Endothelial cell of umbilical vein (primary cell): ENCODE measurements at regions not wholly inside any gene's neighbourhood (a gene's known extent, or its start where the extent isn't known, plus 50 kb on each side); places are given as distances from the start of the nearest gene placed in this dataset.

Experiments used
- BruUV-seq: library from RNA; stranded (reverse); fragments of 400-500 nt; replicated peaks from 2 replicates; lab custom pipeline; 2021; lab: Mats Ljungman, UMichigan
- CTCF ChIA-PET: fragments of 300-600, 350-600 bp; sonication (Branson Sonifier 250); formaldehyde crosslinking; loops from one replicate; lab custom pipeline; 2021; ENCODE audit warnings: antibody characterized with exemption, inconsistent platforms; lab: Charles Lee
- POLR2A ChIA-PET: fragments of 300-600, 350-600 bp; sonication (Branson Sonifier 250); formaldehyde crosslinking; loops from one replicate; lab custom pipeline; 2021; ENCODE audit warnings: antibody characterized with exemption, inconsistent platforms; lab: Charles Lee
- DNase-seq: peaks from one replicate; pipeline ENCODE4 v3.0.0-alpha.2; 2011; ENCODE audit warnings: low read depth, low spot score
- FAIRE-seq: peaks from 2 replicates; lab custom pipeline; 2011; peaks lifted over from hg19 to GRCh38; lab: Jason Lieb, UNC
- H2AFZ ChIP-seq: 2 replicates; pipeline ENCODE4 v1.6.0; 2012; ENCODE audit warnings: low read depth, low read length, control low read depth, inconsistent platforms
- H3K27ac ChIP-seq: 2 replicates; pipeline ENCODE4 v1.5.1; 2011; ENCODE audit warnings: low read depth, mild to moderate bottlenecking, control low read depth, low read length, moderate library complexity; ENCODE audit not compliant: insufficient read depth
- H3K27me3 ChIP-seq, 2 experiments: 2 replicates each; pipeline versions ENCODE4 v1.6.0 to v1.6.1; 2011; ENCODE audit warnings: low read length in 2 of 2, mixed read lengths in 1 of 2; ENCODE audit not compliant: control insufficient read depth in 2 of 2, insufficient read depth in 2 of 2
- H3K36me3 ChIP-seq, 2 experiments: 2 replicates in 1 of 2; 3 replicates in 1 of 2; pipeline ENCODE4 v1.5.1; 2011; ENCODE audit warnings: low read length in 2 of 2, mild to moderate bottlenecking in 1 of 2, moderate library complexity in 1 of 2; ENCODE audit not compliant: control insufficient read depth in 2 of 2, insufficient read depth in 2 of 2; ENCODE audit errors: extremely low read depth in 1 of 2
- H3K4me1 ChIP-seq: 3 replicates; pipeline ENCODE4 v1.5.1; 2011; ENCODE audit warnings: mild to moderate bottlenecking, low read length; ENCODE audit not compliant: control insufficient read depth, insufficient read depth; ENCODE audit errors: extremely low read depth
- H3K4me2 ChIP-seq: 2 replicates; pipeline ENCODE4 v1.6.1; 2011; ENCODE audit warnings: low read length, control low read depth, mixed read lengths; ENCODE audit not compliant: insufficient read depth
- H3K4me3 ChIP-seq, 3 experiments: fragments of 200-600 bp in 1 of 3; sonication (generic), shearing (Covaris generic) in 1 of 3; replicated peaks in 1 of 3; 2 replicates each; pipeline ENCODE4 v1.5.1; 2011 to 2016; ENCODE audit warnings: control low read depth in 3 of 3, low read length in 3 of 3, mild to moderate bottlenecking in 2 of 3, inconsistent platforms in 1 of 3, low read depth in 1 of 3, moderate library complexity in 1 of 3; ENCODE audit not compliant: insufficient read depth in 1 of 3
- H3K79me2 ChIP-seq: 2 replicates; pipeline ENCODE4 v1.6.0; 2012; ENCODE audit warnings: low read length, inconsistent platforms; ENCODE audit not compliant: control insufficient read depth, insufficient read depth
- H3K9ac ChIP-seq: replicated peaks from 2 replicates; pipeline ENCODE3; 2011; ENCODE audit warnings: low read length, control low read depth; ENCODE audit not compliant: insufficient read depth; ENCODE audit errors: extremely low read depth
- H3K9me1 ChIP-seq: replicated peaks from 3 replicates; pipeline ENCODE4 v1.6.0; 2011; ENCODE audit warnings: mild to moderate bottlenecking, low read length; ENCODE audit not compliant: control insufficient read depth, insufficient read depth; ENCODE audit errors: extremely low read depth
- H3K9me3 ChIP-seq: replicated peaks from 2 replicates; pipeline ENCODE4 v1.5.1; 2012; ENCODE audit warnings: low read length, inconsistent platforms; ENCODE audit not compliant: control insufficient read depth, insufficient read depth
- H4K20me1 ChIP-seq: replicated peaks from 2 replicates; pipeline ENCODE3; 2011; ENCODE audit warnings: mild to moderate bottlenecking, low read length; ENCODE audit not compliant: control insufficient read depth, insufficient read depth; ENCODE audit errors: extremely low read depth
- CTCF ChIP-seq, 2 donors: IDR thresholded peaks; 1 replicate in 1 of 2; 2 replicates in 1 of 2; pipeline ENCODE4 v1.5.1; 2011; ENCODE audit warnings: low read length in 2 of 2, mild to moderate bottlenecking in 2 of 2, moderate library complexity in 2 of 2, control low read depth in 1 of 2, inconsistent platforms in 1 of 2, low read depth in 1 of 2; ENCODE audit not compliant: insufficient read depth in 1 of 2; ENCODE audit errors: extremely low read depth in 1 of 2
- EZH2 ChIP-seq: IDR thresholded peaks from 2 replicates; pipeline ENCODE4 v1.6.1; 2012; ENCODE audit warnings: borderline replicate concordance, low read depth, mild to moderate bottlenecking, moderate library complexity, low read length, inconsistent platforms; ENCODE audit not compliant: severe bottlenecking
- FOS ChIP-seq: IDR thresholded peaks from 2 replicates; pipeline ENCODE4 v1.6.1; 2011; ENCODE audit warnings: mild to moderate bottlenecking, low read length, moderate library complexity, borderline replicate concordance; ENCODE audit not compliant: insufficient read depth
- GATA2 ChIP-seq: IDR thresholded peaks from 2 replicates; pipeline ENCODE4 v1.7.0; 2011; ENCODE audit warnings: low read depth, mild to moderate bottlenecking, moderate library complexity, mixed read lengths, low read length; ENCODE audit not compliant: insufficient read length, insufficient read depth
- JUN ChIP-seq: IDR thresholded peaks from 2 replicates; pipeline ENCODE4 v1.6.1; 2011; ENCODE audit warnings: borderline replicate concordance, low read depth; ENCODE audit not compliant: insufficient read length, insufficient read depth
- MAX ChIP-seq: IDR thresholded peaks from 2 replicates; pipeline ENCODE4 v1.6.1; 2011; ENCODE audit not compliant: insufficient read depth, insufficient read length
- MYC ChIP-seq: IDR thresholded peaks from one replicate; pipeline ENCODE4 v1.6.1; 2011; ENCODE audit warnings: mild to moderate bottlenecking, low read depth, low read length
- POLR2A ChIP-seq: IDR thresholded peaks from 2 replicates; pipeline ENCODE4 v1.6.1; 2012; ENCODE audit warnings: low read depth, mild to moderate bottlenecking, control low read depth, low read length
- POLR2AphosphoS5 ChIP-seq: IDR thresholded peaks from 2 replicates; pipeline ENCODE4 v1.6.1; 2012; ENCODE audit warnings: low read depth, mild to moderate bottlenecking, control low read depth, low read length, moderate library complexity; ENCODE audit not compliant: insufficient read depth
- dilution Hi-C: fragments of 300-500 bp; cut with MboI; formaldehyde crosslinking; loops from one replicate; pipeline ENCODE4 v1.15.0; 2019; ENCODE audit warnings: low sequenced_read_pairs; ENCODE audit not compliant: extremely low pct_ligation_motif_present
- intact Hi-C: fragments of 100-400 bp; cut with micrococcal nuclease; formaldehyde crosslinking; loops from one replicate; pipeline ENCODE4 v1.10.0; 2022

- no peak overlapping the region for H3K27ac ChIP-seq
- no peak for TF ChIP-seq MYC
- TF ChIP-seq FOS: no peak
- TF ChIP-seq POLR2A: no peak
- TF ChIP-seq POLR2AphosphoS5: no peak
- TF ChIP-seq JUN: no peak
- no peak for TF ChIP-seq MAX
- no peak for TF ChIP-seq GATA2
- TF ChIP-seq CTCF (IDR thresholded peaks at IDR 0.05; ENCODE audit: extremely low read depth in 1 of 2, insufficient read depth in 1 of 2, low read depth in 1 of 2, low read length in 2 of 2): no peak
- TF ChIP-seq EZH2: no peak
- H2AFZ ChIP-seq: no peak overlapping the region
- no peak overlapping the region for H3K9ac ChIP-seq
- H3K9me3 ChIP-seq: no peaks in the 10 kb centered on the region
- no peaks in the 10 kb centered on the region for H3K9me1 ChIP-seq
- no peaks in the 10 kb centered on the region for H4K20me1 ChIP-seq
- no peak overlapping the region for H3K4me2 ChIP-seq
- H3K4me3 ChIP-seq: no peak overlapping the region
- dilution Hi-C loops: no loop called here
- intact Hi-C loops: no loop called here
- DNase-seq (no peak), FAIRE-seq (no peak)
- ChIA-PET POLR2A (no interaction called here), CTCF (no interaction called here)
- H3K27me3 ChIP-seq: no peaks in the 10 kb centered on the region
- no peaks in the 10 kb centered on the region for H3K4me1 ChIP-seq
- no TSS peak for BruUV-seq
- H3K36me3 ChIP-seq: no peaks in the 10 kb centered on the region
- H3K79me2 ChIP-seq: no peaks in the 10 kb centered on the region
Measured at GRCh38 chr15:24877174-24877573, 77.6 kb upstream of the SNRPN start.
